ENCODE measurements at regions not wholly inside any gene's neighbourhood (a gene's known extent, or its start where the extent isn't known, plus 50 kb on each side); places are given as distances from the start of the nearest gene placed in this dataset.

DNA sequence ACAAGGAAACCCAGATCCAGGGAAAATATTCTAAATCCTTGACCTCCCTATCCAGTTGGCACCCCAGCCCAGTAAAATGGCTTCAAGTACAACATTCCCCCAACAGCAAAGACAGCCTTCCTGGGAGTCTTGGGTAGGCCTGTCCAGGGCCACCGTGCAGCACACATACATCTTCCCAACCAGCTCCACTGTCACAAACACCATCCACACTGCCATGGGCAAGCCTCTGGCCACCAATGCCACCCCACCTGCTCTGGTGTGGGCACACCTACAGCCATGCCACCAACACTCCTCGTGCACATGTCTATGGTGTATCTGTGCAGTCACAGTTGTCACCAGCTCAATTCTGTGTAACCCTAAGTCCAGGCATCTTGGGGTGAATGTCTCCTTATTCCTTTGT is 193.2 kb downstream of the DAD1 start (continued):
- TF ChIP-seq, protein P1, sequence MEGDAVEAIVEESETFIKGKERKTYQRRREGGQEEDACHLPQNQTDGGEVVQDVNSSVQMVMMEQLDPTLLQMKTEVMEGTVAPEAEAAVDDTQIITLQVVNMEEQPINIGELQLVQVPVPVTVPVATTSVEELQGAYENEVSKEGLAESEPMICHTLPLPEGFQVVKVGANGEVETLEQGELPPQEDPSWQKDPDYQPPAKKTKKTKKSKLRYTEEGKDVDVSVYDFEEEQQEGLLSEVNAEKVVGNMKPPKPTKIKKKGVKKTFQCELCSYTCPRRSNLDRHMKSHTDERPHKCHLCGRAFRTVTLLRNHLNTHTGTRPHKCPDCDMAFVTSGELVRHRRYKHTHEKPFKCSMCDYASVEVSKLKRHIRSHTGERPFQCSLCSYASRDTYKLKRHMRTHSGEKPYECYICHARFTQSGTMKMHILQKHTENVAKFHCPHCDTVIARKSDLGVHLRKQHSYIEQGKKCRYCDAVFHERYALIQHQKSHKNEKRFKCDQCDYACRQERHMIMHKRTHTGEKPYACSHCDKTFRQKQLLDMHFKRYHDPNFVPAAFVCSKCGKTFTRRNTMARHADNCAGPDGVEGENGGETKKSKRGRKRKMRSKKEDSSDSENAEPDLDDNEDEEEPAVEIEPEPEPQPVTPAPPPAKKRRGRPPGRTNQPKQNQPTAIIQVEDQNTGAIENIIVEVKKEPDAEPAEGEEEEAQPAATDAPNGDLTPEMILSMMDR (IDR thresholded peaks at IDR 0.05; ENCODE audit: low read depth, low read length, missing input control) = no peak
- TF ChIP-seq MAX (IDR thresholded peaks at IDR 0.05) = no peak

GRCh38 chr14:22394616-22395015 is 194.4 kb downstream of the DAD1 start:
- Histone ChIP-seq H3K9me3 (ENCODE audit: control insufficient read depth in 4 of 4, low read length in 3 of 4) (no peaks in the 10 kb centered on the region), H3K4me1 (ENCODE audit: control insufficient read depth in 4 of 4, insufficient read depth in 4 of 4, low read length in 3 of 4) (no peaks in the 10 kb centered on the region), H3K27ac (ENCODE audit: low read depth in 1 of 2, low read length in 2 of 2) (no peak overlapping the region), H3K36me3 (ENCODE audit: control insufficient read depth in 4 of 4, insufficient read depth in 3 of 4, low read depth in 1 of 4, low read length in 3 of 4) (no peaks in the 10 kb centered on the region), H3K27me3 (ENCODE audit: control insufficient read depth in 4 of 4, insufficient read depth in 4 of 4, low read length in 3 of 4) (peaks cover 0 to 4% (median 0%) of the 10 kb centered on the region in 4 donors), H3K9ac (ENCODE audit: low read depth in 1 of 2, low read length in 2 of 2) (no peak overlapping the region), H3K4me3 (ENCODE audit: low read depth in 1 of 3, low read length in 3 of 3) (no peak overlapping the region)
- DNase-seq (ENCODE audit: low spot score) = no peak
- WGBS = 76% methylated on average over 2 of the region's 2 CpGs
- no peak for TF ChIP-seq REST (IDR thresholded peaks at IDR 0.05)
- no peak for TF ChIP-seq HNF4A (conservative IDR thresholded peaks at IDR 0.05)
- TF ChIP-seq GABPA (IDR thresholded peaks at IDR 0.05 in 1 of 2, conservative IDR thresholded peaks at IDR 0.05 in 1 of 2) = no peak
- no peak for TF ChIP-seq FOXA1 (IDR thresholded peaks at IDR 0.05)
- no peak for TF ChIP-seq HNF4G (IDR thresholded peaks at IDR 0.05)
- no peak for TF ChIP-seq JUND (IDR thresholded peaks at IDR 0.05)
- no peak for TF ChIP-seq RAD21 (IDR thresholded peaks at IDR 0.05)
- no peak for TF ChIP-seq YY1 (IDR thresholded peaks at IDR 0.05)
- TF ChIP-seq RXRA (IDR thresholded peaks at IDR 0.05) = no peak
- no peak for TF ChIP-seq FOXA2 (IDR thresholded peaks at IDR 0.05)
- no peak for TF ChIP-seq TAF1 (conservative IDR thresholded peaks at IDR 0.05)
- no peak for TF ChIP-seq NR2F2 (IDR thresholded peaks at IDR 0.05)
- TF ChIP-seq, protein P1 (IDR thresholded peaks at IDR 0.05; ENCODE audit: low read depth, low read length, missing input control) = no peak
- TF ChIP-seq EGR1 (IDR thresholded peaks at IDR 0.05; ENCODE audit: low read depth in 2 of 2) = no peak
- TF ChIP-seq MAX (IDR thresholded peaks at IDR 0.05) = no peak
- no peak for TF ChIP-seq ZBTB33 (IDR thresholded peaks at IDR 0.05)
- no peak for TF ChIP-seq SP1 (IDR thresholded peaks at IDR 0.05)
- no peak for TF ChIP-seq ATF3 (IDR thresholded peaks at IDR 0.05)

All from liver (tissue), 8 donors.